ENCODE measurements at regions not wholly inside any gene's neighbourhood (a gene's known extent, or its start where the extent isn't known, plus 50 kb on each side); places are given as distances from the start of the nearest gene placed in this dataset.

DNA sequence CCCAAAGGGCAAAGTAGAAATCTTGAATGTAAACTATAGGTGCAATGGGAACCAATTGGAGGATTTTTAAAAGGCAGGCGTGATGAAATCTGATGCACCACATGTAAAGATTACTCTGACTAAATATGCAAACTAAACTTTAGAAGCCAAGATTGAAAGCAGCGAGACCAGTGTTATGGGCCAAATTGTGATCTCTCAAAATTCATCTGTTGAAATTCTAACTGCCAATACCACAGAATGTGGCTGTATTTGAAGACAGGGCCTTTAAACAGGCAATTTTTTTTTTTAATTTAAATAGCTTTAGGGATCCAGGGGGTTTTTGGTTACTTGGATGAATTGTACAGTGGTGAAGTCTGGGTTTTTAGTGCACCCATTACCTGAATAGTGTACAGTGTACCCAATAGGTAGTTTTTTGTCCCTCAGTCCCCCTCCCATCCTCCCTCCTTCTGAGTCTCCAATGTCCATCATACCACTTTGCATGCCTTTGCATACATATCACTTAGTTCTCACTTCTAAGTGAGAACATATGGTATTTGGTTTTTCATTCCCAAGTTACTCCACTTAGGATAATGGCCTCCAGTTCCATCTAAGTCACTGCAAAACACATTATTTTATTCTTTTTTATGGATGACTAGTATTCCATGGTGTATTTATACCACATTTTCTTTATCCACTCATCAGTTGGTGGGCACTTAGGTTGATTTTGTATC is 69.7 kb downstream of the DRD1 start:
- H3K36me3 ChIP-seq (ENCODE audit: insufficient read depth, low read length) = no peaks in the 10 kb centered on the region
- H3K9me3 ChIP-seq (ENCODE audit: low read length) = no peaks in the 10 kb centered on the region
- CTCF ChIA-PET (ENCODE audit: unreplicated experiment) = no interaction called here
- H3K4me2 ChIP-seq (ENCODE audit: low read length) = no peak overlapping the region
- no peaks in the 10 kb centered on the region for H3K4me1 ChIP-seq (ENCODE audit: insufficient read depth, low read length, poor library complexity, severe bottlenecking)
- H3K9me2 ChIP-seq (ENCODE audit: insufficient read depth, low read length) = no peaks in the 10 kb centered on the region
- no peaks in the 10 kb centered on the region for H3K79me2 ChIP-seq (ENCODE audit: insufficient read depth, low read depth, low read length)
- POLR2A ChIA-PET = no interaction called here
- intact Hi-C loops (cut with micrococcal nuclease; ENCODE audit: unreplicated experiment) = no loop called here
- H2AFZ ChIP-seq (ENCODE audit: low read length) = no peak overlapping the region
- no peak for DNase-seq (ENCODE audit: low spot score)
- no peak overlapping the region for H3K4me3 ChIP-seq (ENCODE audit: low read depth, low read length, poor library complexity, severe bottlenecking)
- no TSS peak for BruUV-seq (replicated peaks)
- H3K27ac ChIP-seq (ENCODE audit: low read depth, low read length, poor library complexity, severe bottlenecking) = no peak overlapping the region
- TF ChIP-seq, protein P1, sequence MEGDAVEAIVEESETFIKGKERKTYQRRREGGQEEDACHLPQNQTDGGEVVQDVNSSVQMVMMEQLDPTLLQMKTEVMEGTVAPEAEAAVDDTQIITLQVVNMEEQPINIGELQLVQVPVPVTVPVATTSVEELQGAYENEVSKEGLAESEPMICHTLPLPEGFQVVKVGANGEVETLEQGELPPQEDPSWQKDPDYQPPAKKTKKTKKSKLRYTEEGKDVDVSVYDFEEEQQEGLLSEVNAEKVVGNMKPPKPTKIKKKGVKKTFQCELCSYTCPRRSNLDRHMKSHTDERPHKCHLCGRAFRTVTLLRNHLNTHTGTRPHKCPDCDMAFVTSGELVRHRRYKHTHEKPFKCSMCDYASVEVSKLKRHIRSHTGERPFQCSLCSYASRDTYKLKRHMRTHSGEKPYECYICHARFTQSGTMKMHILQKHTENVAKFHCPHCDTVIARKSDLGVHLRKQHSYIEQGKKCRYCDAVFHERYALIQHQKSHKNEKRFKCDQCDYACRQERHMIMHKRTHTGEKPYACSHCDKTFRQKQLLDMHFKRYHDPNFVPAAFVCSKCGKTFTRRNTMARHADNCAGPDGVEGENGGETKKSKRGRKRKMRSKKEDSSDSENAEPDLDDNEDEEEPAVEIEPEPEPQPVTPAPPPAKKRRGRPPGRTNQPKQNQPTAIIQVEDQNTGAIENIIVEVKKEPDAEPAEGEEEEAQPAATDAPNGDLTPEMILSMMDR (conservative IDR thresholded peaks at IDR 0.05; ENCODE audit: low read length) = no peak
- TF ChIP-seq EZH2phosphoT487 (IDR thresholded peaks at IDR 0.05; ENCODE audit: borderline replicate concordance, low read depth, low read length) = no peak
- H4K20me1 ChIP-seq (ENCODE audit: insufficient read depth, low read length) = no peaks in the 10 kb centered on the region

DNA sequence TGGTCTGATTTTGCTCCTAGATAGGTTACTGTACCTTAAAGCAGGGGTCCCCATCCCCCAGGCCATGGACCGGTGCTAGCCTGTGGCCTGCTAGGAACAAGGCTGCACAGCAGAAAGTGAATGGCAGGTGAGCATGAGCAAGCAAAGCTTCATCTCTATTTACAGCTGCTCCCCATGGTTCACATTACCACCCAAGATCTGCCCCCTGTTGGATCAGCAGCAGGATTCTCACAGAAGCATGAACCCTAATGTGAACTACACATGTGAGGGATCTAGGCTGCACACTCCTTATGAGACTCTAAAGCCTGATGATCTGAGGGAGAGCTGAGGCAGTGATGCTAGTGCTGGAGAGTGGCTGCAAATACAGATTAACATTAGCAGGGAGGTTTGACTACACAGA is 78.1 kb downstream of the DRD1 start:
- no peak overlapping the region for H2AFZ ChIP-seq (ENCODE audit: low read length)
- POLR2A ChIA-PET = no interaction called here
- CTCF ChIA-PET (ENCODE audit: unreplicated experiment) = no interaction called here

DNA sequence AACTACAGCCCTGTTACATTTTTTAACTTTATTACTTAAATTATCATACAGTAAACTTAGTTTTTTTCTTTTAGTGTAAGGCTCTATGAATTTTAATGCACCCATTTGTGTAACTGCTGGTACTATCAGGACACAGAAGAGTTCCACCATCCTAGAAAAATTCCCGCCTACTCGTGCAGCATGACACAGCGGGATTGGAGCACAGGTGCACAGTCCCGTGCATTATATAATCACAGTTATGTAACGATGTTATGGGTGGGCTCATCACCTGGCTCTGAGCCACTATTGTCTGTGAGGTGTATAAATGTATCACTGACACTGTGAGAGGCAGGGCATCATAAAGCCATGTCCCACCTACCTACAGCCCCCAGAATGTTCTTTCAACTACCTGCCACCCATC is 80.7 kb downstream of the DRD1 start:
- H3K9me3 ChIP-seq (ENCODE audit: low read length) = no peaks in the 10 kb centered on the region
- ChIA-PET CTCF (ENCODE audit: unreplicated experiment) (no interaction called here), POLR2A (no interaction called here)
- no peak for DNase-seq (ENCODE audit: low spot score)
- H3K4me1 ChIP-seq (ENCODE audit: insufficient read depth, low read length, poor library complexity, severe bottlenecking) = peaks cover 7% of the 10 kb centered on the region
- BruUV-seq (replicated peaks) = no TSS peak
- TF ChIP-seq, protein P1 (conservative IDR thresholded peaks at IDR 0.05; ENCODE audit: low read length) = no peak
- TF ChIP-seq EZH2phosphoT487 (IDR thresholded peaks at IDR 0.05; ENCODE audit: borderline replicate concordance, low read depth, low read length) = no peak
- H3K4me3 ChIP-seq (ENCODE audit: low read depth, low read length, poor library complexity, severe bottlenecking) = no peak overlapping the region
- intact Hi-C loops (cut with micrococcal nuclease; ENCODE audit: unreplicated experiment) = no loop called here
- no peak overlapping the region for H2AFZ ChIP-seq (ENCODE audit: low read length)
- no peak overlapping the region for H3K4me2 ChIP-seq (ENCODE audit: low read length)
- H3K27ac ChIP-seq (ENCODE audit: low read depth, low read length, poor library complexity, severe bottlenecking) = no peak overlapping the region
- H4K20me1 ChIP-seq (ENCODE audit: insufficient read depth, low read length) = no peaks in the 10 kb centered on the region
- H3K9me2 ChIP-seq (ENCODE audit: insufficient read depth, low read length) = no peaks in the 10 kb centered on the region
- no peaks in the 10 kb centered on the region for H3K79me2 ChIP-seq (ENCODE audit: insufficient read depth, low read depth, low read length)
- H3K36me3 ChIP-seq (ENCODE audit: insufficient read depth, low read length) = no peaks in the 10 kb centered on the region

More for the DNA sequence above, 78.1 kb downstream of the DRD1 start:
- no peak overlapping the region for H3K4me3 ChIP-seq (ENCODE audit: low read depth, low read length, poor library complexity, severe bottlenecking)
- no peaks in the 10 kb centered on the region for H3K79me2 ChIP-seq (ENCODE audit: insufficient read depth, low read depth, low read length)
- no peaks in the 10 kb centered on the region for H3K9me3 ChIP-seq (ENCODE audit: low read length)
- H3K36me3 ChIP-seq (ENCODE audit: insufficient read depth, low read length) = no peaks in the 10 kb centered on the region
- no peak overlapping the region for H3K27ac ChIP-seq (ENCODE audit: low read depth, low read length, poor library complexity, severe bottlenecking)
- no peaks in the 10 kb centered on the region for H3K9me2 ChIP-seq (ENCODE audit: insufficient read depth, low read length)
- no peaks in the 10 kb centered on the region for H4K20me1 ChIP-seq (ENCODE audit: insufficient read depth, low read length)
- H3K4me2 ChIP-seq (ENCODE audit: low read length) = no peak overlapping the region
- peaks cover 7% of the 10 kb centered on the region for H3K4me1 ChIP-seq (ENCODE audit: insufficient read depth, low read length, poor library complexity, severe bottlenecking)
- DNase-seq (ENCODE audit: low spot score) = no peak
- no TSS peak for BruUV-seq (replicated peaks)
- TF ChIP-seq EZH2phosphoT487 (IDR thresholded peaks at IDR 0.05; ENCODE audit: borderline replicate concordance, low read depth, low read length) = no peak
- TF ChIP-seq, protein P1 (conservative IDR thresholded peaks at IDR 0.05; ENCODE audit: low read length) = no peak
- intact Hi-C loops (cut with micrococcal nuclease; ENCODE audit: unreplicated experiment) = no loop called here
